ENCODE measurements at regions not wholly inside any gene's neighbourhood (a gene's known extent, or its start where the extent isn't known, plus 50 kb on each side); places are given as distances from the start of the nearest gene placed in this dataset.
"Not testable (repeated sequence)": the region's sequence is repeated elsewhere in the genome, so short reads cannot be mapped to it uniquely, and the experiment has no call there.

DNA sequence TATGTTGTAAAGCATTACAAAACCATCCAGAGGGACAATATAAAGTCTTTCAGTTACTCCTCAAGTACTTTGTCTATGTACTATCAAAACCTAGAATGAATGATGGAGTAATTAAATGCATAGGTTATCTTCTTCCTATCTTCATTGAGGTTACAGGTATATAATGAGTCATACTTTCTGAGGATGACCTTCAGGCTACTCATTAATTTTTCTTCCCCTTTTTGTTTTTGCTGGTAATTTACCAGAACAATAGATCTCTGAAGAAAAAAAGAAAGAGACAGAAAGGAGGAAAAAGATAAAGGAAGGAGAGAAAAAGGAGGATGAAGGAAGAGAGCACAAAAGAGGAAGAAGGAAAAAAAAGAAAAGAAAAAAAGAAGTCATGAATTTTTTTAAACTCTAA lies 398.4 kb downstream of the TBC1D32 start:
- in situ Hi-C loops (cut with HindIII; ENCODE audit: low pct_unique_long_range_greater_than_20kb, low sequenced_read_pairs), result no loop called here
- DNase-seq (ENCODE audit: low read depth), result no peak

DNA sequence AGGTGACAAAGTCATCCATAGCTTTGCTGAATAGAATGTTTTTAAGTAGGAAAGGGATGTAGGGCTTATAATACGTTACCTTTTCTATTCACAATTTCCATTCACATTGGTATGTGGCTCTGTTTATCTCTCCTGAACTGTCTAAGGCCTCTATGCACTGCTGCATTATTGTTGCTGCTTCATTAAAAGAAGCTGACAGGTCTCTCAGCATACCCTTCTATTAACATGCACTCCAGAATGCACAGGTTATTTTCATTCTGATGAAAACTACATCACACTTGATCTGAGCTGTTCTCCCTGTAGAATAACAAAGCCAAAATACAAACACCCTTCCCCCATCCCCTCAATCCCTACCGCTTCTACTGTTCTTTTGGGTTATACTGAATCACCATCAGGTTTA lies 399.3 kb downstream of the TBC1D32 start:
- no peak for DNase-seq (ENCODE audit: low read depth)
- in situ Hi-C loops (cut with HindIII; ENCODE audit: low pct_unique_long_range_greater_than_20kb, low sequenced_read_pairs), result no loop called here

DNA sequence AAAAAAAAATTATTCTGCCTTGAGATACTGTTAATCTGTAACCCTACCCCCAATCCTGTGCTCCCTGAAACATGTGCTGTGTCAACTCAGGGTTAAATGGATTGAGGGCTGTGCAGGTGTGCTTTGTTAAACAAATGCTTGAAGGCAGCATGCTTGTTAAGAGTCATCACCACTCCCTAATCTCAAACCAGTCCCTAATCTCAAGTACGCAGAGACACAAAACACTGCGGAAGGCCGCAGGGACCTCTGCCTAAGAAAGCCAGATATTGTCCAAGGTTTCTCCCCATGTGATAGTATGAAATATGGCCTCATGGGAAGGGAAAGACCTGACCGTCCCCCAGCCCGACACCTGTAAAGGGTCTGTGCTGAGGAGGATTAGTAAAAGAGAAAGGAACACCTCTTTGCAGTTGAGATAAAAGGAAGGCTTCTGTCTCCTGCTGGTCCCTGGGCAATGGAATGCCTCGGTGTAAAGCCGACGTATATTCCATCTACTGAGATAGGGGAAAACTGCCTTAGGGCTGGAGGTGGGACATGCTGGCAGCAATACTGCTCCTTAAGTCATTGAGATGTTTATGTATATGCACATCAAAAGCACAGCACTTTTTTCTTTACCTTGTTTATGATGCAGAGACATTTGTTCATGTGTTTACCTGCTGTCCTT lies 402.6 kb downstream of the TBC1D32 start:
- DNase-seq (ENCODE audit: low read depth); in situ Hi-C loops (cut with HindIII; ENCODE audit: low pct_unique_long_range_greater_than_20kb, low sequenced_read_pairs): not testable (repeated sequence)

DNA sequence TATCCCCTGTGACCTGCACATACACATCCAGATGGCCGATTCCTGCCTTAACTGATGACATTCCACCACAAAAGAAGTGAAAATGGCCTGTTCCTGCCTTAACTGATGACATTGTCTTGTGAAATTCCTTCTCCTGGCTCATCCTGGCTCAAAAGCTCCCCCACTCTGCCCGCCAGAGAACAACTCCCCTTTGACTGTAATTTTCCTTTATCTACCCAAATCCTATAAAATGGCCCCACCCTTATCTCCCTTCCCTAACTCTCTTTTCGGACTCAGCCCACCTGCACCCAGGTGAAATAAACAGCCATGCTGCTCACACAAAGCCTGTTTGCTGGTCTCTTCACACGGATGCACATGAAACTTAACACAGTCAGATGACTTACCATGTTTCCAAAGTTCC lies 403.8 kb downstream of the TBC1D32 start:
- DNase-seq (ENCODE audit: low read depth); in situ Hi-C loops (cut with HindIII; ENCODE audit: low pct_unique_long_range_greater_than_20kb, low sequenced_read_pairs): not testable (repeated sequence)

DNA sequence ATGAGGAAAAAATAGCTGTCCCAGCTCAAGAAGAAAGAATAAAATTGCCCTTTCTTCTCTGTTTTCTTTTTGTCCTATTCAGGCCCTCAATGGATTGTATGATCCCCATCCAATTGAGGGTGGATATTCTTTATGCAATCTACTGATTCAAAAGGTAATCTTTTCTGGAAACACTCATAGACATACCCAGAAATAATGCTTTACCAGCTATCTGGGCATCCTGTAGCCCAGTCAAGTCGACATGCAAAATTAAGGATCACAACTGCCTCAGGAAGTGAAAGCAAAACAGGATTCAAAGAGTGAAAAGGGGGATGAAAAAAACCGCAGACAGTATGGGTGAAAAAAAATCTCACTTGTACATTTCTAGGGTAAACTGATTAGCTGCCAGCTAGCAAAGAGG lies 410.1 kb downstream of the TBC1D32 start:
- in situ Hi-C loops (cut with HindIII; ENCODE audit: low pct_unique_long_range_greater_than_20kb, low sequenced_read_pairs), result no loop called here
- DNase-seq (ENCODE audit: low read depth), result no peak

DNA sequence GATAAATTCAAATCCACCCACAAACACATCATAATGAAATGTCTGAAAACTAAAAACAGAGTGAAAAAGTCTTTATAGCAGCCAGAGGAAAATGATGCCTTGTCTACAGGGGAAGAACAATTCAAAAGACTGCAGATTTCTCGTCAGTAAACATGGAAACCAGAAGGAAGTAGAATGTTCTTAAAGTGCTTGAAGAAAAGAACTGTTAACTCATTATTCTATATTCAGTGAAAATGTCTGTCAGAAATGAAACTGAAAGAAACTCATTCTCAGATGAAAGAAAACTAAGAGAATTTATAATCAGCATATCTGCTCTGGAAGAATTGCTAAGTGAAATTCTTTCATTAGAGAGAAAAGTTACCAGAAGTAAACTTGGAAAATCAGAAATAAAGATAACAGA lies 416.1 kb downstream of the TBC1D32 start:
- in situ Hi-C loops (cut with HindIII; ENCODE audit: low pct_unique_long_range_greater_than_20kb, low sequenced_read_pairs), result no loop called here
- DNase-seq (ENCODE audit: low read depth), result no peak

DNA sequence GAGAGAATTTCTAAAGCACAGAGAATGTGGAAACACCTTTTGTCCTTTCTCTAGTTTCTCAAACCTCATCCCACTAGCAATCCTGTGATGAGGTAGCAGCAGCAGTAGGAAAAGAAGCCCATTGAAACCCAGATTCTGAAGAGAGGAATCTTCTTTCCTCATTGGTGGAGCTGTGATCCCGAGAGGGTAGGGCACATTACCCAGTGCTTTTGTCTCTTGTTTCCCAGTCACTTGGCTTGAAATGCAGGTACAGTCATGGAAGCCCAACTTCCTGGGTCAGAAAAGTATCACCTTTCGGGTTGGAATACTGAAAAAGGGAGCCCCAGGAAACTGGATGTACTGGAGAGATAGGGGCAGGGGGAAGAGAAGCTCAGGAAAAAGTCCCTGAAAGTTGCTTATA lies 417.4 kb downstream of the TBC1D32 start:
- DNase-seq (ENCODE audit: low read depth), result no peak
- in situ Hi-C loops (cut with HindIII; ENCODE audit: low pct_unique_long_range_greater_than_20kb, low sequenced_read_pairs), result no loop called here

DNA sequence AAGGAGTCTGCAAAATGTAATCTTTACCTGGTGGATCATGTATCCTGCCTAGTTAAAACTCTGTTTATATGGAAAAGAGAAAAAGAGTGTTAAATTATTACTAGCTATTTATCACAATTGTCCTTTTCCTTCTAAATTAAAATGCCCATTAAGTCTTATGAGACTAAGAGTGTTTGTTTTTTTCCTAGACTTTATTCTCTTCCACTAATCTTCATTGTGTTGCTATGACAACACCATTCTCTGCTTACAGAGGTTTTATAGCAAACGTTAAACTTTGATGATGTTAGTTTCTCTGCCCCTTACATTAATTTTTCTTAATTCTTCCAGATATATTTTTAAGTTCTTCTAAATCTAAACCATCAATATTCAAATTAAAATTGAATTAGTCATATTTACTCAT lies 420.8 kb downstream of the TBC1D32 start:
- in situ Hi-C loops (cut with HindIII; ENCODE audit: low pct_unique_long_range_greater_than_20kb, low sequenced_read_pairs), result no loop called here

DNA sequence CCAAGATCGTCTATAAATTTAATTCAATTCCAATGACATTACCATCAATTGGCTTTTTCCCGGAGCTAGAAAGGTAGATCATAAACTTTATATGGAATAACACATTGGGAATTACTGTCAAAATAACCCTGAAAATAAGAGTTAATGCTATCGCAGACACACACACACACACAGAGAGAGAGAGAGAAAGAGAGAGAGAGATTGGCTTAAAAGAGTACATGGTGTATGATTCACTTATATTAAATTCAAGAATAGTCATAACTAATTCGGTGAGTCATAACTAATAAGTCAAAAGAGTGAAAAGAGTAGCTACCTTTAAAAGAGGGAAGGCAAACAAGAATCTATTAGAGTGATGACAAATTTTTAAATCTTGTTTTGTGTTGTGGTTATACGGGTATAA lies 425.5 kb downstream of the TBC1D32 start:
- in situ Hi-C loops (cut with HindIII; ENCODE audit: low pct_unique_long_range_greater_than_20kb, low sequenced_read_pairs), result no loop called here
- no peak for DNase-seq (ENCODE audit: low read depth)

More for the DNA sequence above, 420.8 kb downstream of the TBC1D32 start:
- no peak for DNase-seq (ENCODE audit: low read depth)

DNA sequence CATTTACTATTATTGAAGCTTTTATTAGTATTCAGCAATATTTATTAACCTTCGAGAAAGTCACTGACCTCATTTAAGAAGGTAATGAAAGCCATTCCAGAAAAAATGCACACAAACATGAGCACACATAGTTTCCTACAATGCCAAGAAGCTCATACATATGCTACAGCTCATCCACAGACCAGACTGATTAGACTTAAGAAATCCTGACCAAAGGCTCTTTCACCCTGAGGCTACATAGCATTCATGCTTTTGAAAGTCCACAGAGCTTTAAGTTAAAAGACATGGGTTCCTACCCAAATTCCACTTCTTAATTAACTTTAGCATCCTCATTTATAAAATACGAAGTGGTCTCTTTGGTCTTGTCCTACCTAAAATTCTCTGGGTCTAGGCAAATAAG lies 430.4 kb downstream of the TBC1D32 start:
- DNase-seq (ENCODE audit: low read depth), result no peak
- in situ Hi-C loops (cut with HindIII; ENCODE audit: low pct_unique_long_range_greater_than_20kb, low sequenced_read_pairs), result no loop called here

DNA sequence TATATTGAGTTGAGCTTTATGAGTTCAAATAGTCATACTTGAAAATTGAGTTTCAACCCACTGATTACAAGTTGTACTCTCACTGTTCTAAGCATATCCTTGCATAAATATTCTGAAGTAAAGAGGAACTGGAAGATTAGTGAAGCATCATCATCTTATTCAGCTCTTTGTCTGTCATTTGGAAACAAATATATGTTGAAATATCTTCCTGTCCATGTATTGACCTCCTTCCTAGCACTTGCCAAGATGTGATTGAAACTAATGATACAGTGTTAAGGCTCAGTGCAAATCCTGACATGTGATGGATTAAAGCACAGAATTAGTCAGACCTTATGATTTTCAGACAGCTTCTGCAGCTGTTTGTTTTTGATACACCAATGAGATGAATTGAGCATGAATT lies 434.3 kb downstream of the TBC1D32 start:
- DNase-seq (ENCODE audit: low read depth), result no peak
- in situ Hi-C loops (cut with HindIII; ENCODE audit: low pct_unique_long_range_greater_than_20kb, low sequenced_read_pairs), result no loop called here

DNA sequence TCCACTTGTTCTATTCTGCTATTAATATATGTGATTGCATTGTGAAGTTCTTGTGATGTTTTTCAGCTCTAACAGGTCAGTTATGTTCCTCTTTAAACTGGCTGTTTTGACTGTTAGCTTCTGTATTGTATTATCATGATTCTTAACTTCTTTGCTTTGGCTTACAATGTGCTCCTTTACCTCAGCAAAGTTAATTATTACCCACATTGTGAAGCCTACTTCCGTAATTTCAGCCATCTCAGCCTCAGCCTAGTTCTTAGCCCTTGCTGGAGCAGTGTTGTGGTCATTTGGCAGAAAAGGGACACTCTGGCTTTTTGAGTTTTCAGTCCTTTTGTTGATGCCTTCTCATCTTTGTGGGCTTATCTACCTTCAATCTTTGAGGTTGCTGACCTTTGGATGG lies 440.2 kb downstream of the TBC1D32 start:
- no peak for DNase-seq (ENCODE audit: low read depth)
- in situ Hi-C loops (cut with HindIII; ENCODE audit: low pct_unique_long_range_greater_than_20kb, low sequenced_read_pairs), result no loop called here

DNA sequence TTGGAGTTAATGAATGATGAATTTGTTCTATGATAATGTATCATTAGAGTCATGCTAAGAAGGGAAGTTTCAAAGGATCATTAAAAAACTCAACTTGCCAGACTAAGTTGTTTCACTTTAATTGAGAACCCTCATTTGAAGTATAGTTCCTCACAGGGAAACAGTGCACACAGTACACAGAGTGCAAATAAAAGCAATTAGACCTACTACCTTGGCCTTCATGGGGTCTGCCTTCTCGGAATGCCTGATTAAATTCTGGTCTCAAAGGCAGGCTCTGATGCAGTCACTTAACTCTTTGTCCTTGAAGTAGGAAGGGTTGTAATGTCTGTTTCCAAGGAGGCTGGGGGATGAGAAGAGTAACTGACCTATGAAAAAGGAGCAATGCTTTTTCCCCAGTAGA lies 457.3 kb downstream of the TBC1D32 start:
- in situ Hi-C loops (cut with HindIII; ENCODE audit: low pct_unique_long_range_greater_than_20kb, low sequenced_read_pairs), result no loop called here
- no peak for DNase-seq (ENCODE audit: low read depth)

DNA sequence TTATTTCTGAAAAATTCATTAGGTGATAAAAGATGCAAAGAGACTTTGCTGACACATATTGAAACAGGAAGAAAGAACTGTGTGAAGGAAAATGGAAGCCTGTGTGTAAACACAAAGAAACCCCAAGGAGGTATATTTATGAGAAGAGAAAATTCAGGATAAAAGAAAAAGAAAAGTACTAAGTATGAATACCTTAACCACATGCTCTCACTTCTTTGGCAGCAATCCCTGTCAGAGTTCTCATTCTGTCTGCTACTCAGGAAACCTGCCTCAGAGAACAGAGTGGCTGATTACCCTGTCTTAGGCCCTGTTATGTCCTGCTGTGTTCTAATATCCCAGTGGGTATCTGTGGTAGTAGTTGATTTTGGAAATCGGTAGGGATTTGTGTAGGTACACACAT lies 457.9 kb downstream of the TBC1D32 start:
- DNase-seq (ENCODE audit: low read depth), result no peak
- in situ Hi-C loops (cut with HindIII; ENCODE audit: low pct_unique_long_range_greater_than_20kb, low sequenced_read_pairs), result no loop called here

DNA sequence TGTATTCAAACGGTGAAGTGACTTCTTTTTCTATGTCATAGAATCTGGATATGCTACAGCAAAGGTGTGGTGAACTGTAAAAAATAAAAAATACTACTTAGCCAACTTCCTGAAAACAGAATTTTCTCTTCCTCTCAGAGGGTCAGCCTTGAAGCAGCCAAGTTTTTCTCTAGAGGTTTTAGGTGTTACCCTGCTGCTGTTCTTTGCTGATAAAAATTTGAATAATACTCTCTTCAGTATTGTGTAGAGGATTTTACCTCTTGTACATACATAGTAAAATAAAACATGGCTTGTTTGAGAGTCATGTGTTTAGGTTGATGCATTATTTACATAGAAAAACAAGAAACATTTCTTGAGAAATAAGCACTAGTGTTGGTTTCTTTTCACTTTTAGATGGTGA lies 458.4 kb downstream of the TBC1D32 start:
- no peak for DNase-seq (ENCODE audit: low read depth)

DNA sequence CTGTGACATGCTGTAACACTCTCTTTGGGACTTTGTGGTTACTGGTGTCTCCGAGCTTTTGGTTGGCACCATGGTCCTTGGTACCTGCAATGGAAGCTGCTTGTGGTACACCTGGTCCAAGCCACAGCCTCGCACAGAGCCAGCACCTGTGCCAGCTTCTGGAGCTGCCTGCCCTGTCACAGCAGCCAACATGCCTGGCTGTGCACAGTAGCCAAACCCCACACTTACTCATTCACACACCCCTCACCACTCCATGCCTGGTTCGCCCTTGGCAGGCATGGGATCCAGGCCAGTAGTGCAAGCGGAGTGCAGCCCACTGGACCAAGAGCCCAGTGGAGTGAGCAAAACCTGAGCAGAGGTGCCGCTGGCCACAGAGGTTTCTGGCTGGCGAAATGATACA lies 459.9 kb downstream of the TBC1D32 start:
- in situ Hi-C loops (cut with HindIII; ENCODE audit: low pct_unique_long_range_greater_than_20kb, low sequenced_read_pairs), result no loop called here
- no peak for DNase-seq (ENCODE audit: low read depth)

More for the DNA sequence above, 458.4 kb downstream of the TBC1D32 start:
- in situ Hi-C loops (cut with HindIII; ENCODE audit: low pct_unique_long_range_greater_than_20kb, low sequenced_read_pairs), result no loop called here

DNA sequence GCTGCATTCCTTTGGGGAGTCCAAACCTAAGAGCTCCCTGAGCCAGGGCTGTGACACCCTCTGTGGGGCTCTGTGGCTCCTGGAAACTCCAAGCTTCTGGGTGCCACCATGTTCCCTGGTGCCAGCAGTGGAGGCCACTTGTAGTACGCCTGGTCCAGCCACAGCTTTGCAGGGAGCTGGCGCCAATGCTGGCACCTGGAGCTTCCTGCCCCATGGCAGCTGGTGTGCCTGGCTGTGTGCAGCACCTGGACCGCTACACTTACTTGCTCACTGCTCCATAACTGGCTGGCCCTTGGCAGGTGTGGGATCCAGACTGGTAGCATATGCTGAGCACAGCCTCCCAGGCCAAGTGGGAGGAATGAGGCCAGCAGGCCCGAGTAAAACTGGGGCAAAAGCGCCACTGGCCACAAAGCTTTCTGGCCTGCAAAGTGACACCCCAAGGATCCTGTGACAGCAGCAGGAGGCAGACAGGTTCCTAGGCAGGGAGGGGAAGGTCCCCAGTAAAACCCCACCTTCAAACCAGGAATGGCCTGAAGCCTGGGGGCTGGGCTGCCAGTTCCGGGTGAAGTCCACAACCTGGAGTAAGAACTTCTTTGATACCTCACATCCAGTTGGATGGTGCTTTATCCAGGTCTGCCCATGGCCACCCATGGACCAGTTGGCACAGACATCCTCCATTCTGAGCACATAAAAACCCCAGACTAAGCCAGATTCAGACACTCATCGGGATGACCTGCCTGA lies 461.0 kb downstream of the TBC1D32 start:
- no peak for DNase-seq (ENCODE audit: low read depth)

DNA sequence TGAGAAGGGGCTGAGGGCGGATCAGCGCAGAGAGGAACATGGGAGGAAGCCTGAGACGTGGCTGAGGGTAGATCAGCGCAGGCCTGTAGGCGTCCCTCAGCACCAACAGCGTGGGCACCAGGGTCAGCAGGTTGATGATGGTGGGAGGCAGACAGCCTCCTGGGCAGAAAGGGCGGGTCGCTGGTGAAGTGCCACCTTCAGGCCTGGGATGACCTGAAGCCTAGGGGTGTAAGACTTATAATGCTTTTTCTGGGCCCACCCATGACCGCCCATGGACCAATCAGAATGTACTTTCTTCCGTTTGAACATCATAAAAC lies 462.1 kb downstream of the TBC1D32 start:
- in situ Hi-C loops (cut with HindIII; ENCODE audit: low pct_unique_long_range_greater_than_20kb, low sequenced_read_pairs), result no loop called here
- no peak for DNase-seq (ENCODE audit: low read depth)

More for the DNA sequence above, 461.0 kb downstream of the TBC1D32 start:
- in situ Hi-C loops (cut with HindIII; ENCODE audit: low pct_unique_long_range_greater_than_20kb, low sequenced_read_pairs), result no loop called here

DNA sequence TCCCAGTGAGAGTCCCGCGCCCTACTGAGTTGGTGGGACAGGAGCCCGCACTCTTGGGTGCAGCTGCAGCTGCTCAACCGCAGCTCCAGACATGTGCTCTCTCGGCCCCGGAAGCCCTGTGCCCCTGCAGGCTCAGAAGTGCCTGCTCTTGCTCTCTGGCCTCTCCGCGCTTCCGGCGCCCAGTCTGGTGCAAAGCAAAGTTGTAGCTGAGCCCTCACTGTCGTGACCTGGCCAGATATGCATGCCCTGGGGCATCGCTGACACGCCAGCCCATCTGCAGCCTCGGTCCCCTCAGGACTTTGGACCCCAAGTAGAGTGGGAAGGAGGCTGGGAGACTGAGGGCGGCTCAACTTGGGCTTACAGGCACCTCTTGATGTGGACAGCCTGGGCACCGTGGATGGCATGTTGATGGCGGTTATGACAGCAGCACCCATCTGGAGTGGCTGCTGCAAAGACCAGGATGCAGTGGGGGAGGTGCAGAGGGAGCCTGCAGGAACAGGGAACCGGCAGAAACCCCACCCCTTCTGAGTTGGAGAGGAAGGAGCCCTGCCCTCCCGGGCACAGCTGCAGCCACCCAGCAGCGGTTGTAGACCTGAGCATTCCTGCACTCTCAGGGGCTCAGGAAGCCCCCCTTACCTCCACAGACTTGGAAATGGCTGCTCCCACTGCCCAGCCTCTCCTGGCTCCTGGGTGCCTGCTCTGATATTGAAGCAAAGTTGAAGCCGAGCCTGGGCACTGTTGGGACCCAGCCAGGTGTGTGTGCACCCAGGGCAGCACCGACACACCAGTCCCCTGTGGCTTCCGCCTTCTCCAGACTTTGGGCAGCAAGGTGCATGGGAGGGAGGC lies 462.6 kb downstream of the TBC1D32 start:
- in situ Hi-C loops (cut with HindIII; ENCODE audit: low pct_unique_long_range_greater_than_20kb, low sequenced_read_pairs), result no loop called here
- no peak for DNase-seq (ENCODE audit: low read depth)
